Fibroblast of the aortic adventitia (primary cell): ENCODE measurements at regions not wholly inside any gene's neighbourhood (a gene's known extent, or its start where the extent isn't known, plus 50 kb on each side); places are given as distances from the start of the nearest gene placed in this dataset.

Experiments used
- DNase-seq: peaks from one replicate; pipeline ENCODE4 v3.0.0-alpha.2; 2010; ENCODE audit warnings: low read depth
- H3K4me3 ChIP-seq: 2 replicates; pipeline ENCODE4 v1.5.1; 2011; ENCODE audit warnings: low read depth, mild to moderate bottlenecking, control low read depth, low read length, moderate library complexity
- TF ChIP-seq, protein P1 (sequence below): IDR thresholded peaks from 2 replicates; pipeline ENCODE4 v1.5.1; 2011; ENCODE audit warnings: mild to moderate bottlenecking, low read length, control low read depth, inconsistent platforms; ENCODE audit not compliant: insufficient read depth

DNA sequence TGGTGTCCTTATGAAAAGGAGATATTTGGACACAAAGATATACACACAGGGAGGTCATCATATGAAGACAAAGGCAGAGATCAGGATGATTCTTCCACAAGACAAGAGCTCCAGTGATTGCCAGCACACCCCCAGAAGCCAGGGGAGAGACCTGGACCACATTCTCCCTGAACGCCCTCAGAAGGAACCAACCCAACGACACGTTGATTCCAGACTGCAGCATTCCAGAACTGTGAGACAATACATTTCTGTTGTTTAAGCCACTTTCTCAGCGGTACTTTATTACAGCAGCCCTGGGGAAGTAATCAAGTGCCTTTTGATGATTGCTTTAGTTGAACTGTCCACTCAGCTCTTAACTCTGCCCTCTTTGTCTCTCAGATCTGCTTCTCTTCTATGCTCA, 285.5 kb upstream of the SMARCA2 start:
- H3K4me3 ChIP-seq, result no peak overlapping the region
- DNase-seq, result no peak
- TF ChIP-seq, protein P1, sequence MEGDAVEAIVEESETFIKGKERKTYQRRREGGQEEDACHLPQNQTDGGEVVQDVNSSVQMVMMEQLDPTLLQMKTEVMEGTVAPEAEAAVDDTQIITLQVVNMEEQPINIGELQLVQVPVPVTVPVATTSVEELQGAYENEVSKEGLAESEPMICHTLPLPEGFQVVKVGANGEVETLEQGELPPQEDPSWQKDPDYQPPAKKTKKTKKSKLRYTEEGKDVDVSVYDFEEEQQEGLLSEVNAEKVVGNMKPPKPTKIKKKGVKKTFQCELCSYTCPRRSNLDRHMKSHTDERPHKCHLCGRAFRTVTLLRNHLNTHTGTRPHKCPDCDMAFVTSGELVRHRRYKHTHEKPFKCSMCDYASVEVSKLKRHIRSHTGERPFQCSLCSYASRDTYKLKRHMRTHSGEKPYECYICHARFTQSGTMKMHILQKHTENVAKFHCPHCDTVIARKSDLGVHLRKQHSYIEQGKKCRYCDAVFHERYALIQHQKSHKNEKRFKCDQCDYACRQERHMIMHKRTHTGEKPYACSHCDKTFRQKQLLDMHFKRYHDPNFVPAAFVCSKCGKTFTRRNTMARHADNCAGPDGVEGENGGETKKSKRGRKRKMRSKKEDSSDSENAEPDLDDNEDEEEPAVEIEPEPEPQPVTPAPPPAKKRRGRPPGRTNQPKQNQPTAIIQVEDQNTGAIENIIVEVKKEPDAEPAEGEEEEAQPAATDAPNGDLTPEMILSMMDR, result no peak

DNA sequence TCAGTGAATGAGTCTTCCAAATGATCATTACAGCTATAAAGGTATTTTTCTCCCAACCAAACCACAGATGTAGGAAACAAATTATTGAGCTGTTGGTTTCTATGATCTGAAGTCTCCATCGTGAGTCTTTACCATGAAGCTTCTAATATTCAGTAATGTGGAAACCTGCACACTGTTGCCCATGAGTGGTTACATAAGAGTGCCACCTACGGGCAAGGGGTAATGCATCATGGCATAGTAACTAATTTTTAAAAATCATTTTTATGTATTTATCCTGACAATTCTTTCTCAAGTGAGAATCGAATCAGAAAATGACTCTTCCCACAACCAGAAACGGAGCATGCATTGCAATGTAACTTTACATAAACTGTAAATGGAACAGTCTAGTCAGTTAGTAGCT, 282.5 kb upstream of the SMARCA2 start:
- TF ChIP-seq, protein P1, result no peak
- DNase-seq, result no peak
- H3K4me3 ChIP-seq, result no peak overlapping the region

DNA sequence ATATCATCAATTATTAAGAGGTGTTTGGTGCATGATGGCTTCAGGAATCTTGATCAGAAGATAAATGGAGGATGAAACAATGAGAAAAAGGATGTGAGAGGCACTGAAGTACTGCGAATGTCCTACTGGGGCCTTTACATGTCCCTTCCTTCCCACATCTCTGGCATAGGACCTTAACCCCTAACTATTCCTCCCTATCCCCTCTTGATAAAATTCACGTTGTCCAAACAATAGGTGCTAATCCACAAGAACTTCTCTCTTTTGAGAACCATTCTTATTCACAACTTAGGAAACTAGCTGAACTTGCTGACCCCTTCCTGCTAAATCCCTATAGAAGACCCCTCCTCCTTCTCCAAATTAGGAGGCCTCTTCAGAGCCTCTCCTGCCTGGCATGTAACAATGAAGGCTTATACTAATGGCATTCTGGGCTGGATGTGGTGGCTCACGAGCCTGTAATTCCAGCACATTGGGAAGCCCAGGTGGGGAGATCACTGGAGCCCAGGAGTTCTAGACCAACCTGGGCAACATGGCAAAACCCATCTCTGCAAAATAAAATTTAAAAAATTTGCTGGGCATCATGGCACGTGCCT, 276.5 kb upstream of the SMARCA2 start:
- TF ChIP-seq, protein P1, result no peak
- no peak for DNase-seq
- H3K4me3 ChIP-seq, result no peak overlapping the region

DNA sequence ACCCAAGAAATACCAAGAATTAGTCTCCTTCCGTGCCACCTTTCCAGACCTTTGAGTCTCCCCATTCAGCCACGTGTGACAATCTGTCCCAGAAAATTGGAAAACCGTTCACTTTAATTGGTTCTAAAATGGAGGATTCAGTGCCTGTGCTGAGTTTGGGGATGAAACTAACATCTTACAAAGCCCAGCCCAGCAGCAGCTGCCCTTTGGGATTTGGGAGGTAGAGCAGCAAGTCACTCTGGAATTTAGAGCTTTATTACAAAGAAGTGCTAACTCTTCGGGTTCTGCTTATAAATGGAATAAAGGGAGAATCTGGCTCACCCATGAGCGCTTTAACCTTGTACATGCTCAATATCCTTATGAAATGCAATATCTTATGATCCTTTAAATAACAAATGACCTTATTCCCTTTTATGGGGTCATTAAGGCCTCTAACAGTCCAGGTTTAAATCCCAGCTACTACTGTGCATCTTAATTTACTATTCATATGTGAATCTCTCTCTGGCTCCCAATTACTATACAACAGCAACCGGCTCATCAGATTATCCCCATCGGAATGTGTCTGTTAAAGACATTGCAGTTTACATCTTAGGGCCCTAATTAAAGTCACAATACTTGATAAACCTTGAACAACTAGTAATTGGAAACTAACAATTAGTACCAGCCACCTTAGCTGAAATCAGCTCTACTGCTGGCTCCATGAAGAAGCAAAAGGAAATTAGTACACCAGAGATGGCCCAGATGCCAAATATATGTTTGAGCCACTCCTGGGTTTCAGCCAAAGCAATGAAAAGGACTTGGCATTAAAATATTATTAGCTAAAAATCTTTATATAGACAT, 271.8 kb upstream of the SMARCA2 start:
- DNase-seq, result no peak
- TF ChIP-seq, protein P1, result no peak
- no peak overlapping the region for H3K4me3 ChIP-seq

- TF ChIP-seq, protein P1, result no peak
- DNase-seq, result no peak
- H3K4me3 ChIP-seq, result no peak overlapping the region
Observed at GRCh38 chr9:1745980-1746379, 269.2 kb upstream of the SMARCA2 start.

DNA sequence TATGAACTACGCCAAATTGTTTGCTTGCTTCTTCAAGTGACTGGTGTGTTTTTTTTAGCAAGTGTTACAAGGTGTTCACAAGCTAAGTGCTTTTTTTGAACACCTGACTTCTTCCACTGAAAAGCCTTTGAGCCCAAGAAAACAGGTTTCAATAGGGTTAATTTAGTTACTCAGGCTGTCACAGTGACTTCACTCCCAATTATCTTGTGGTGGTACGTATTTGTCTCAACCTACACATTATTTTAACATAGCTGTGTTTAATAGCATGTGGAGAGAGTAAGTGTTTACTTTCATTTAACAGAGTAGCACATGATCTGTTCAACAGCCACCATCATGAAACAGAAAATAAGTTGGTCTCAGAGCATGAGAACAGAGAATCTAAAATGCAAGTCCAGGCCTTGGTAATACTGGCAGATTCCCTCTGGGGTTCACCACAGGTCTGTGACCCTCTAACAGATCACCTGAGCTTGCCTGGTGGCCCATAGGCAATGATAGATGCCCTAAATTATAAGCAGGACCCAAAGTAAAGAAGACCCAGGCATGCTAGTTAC, 267.7 kb upstream of the SMARCA2 start:
- TF ChIP-seq, protein P1, result no peak
- H3K4me3 ChIP-seq, result no peak overlapping the region
- DNase-seq, result no peak
